Transverse colon (tissue), 4 donors: ENCODE measurements at regions not wholly inside any gene's neighbourhood (a gene's known extent, or its start where the extent isn't known, plus 50 kb on each side); places are given as distances from the start of the nearest gene placed in this dataset.

ENCODE experiments used
- DNase-seq: peaks from one replicate; pipeline ENCODE4 v3.0.0-alpha.2; 2019
- H3K27ac ChIP-seq, 4 donors: fragments of 200-600 bp; sonication (generic); 2 replicates each; pipeline ENCODE4 v1.5.1; 2016 to 2018; ENCODE audit warnings: inconsistent platforms in 4 of 4
- H3K27me3 ChIP-seq: fragments of 200-600 bp; sonication (generic); 2 replicates; pipeline ENCODE4 v1.5.1; 2017; ENCODE audit warnings: inconsistent platforms
- H3K36me3 ChIP-seq, 4 donors: fragments of 200-600 bp; sonication (generic); 2 replicates each; pipeline ENCODE4 v1.5.1; 2017 to 2019; ENCODE audit warnings: inconsistent platforms in 4 of 4
- H3K4me1 ChIP-seq, 4 donors: fragments of 200-600 bp; sonication (generic); 2 replicates each; pipeline ENCODE4 v1.5.1; 2017 to 2020; ENCODE audit warnings: inconsistent platforms in 4 of 4
- H3K4me3 ChIP-seq, 4 donors: fragments of 200-600 bp; sonication (generic); 1 replicate in 1 of 4; 2 replicates in 3 of 4; pipeline versions ENCODE4 v1.5.1 to v1.6.1; 2017 to 2019; ENCODE audit warnings: inconsistent platforms in 4 of 4
- H3K9me3 ChIP-seq, 2 donors: fragments of 200-600 bp; sonication (generic); 2 replicates each; pipeline ENCODE4 v1.5.1; 2017 to 2019; ENCODE audit warnings: inconsistent platforms in 2 of 2
- CTCF ChIP-seq, 5 experiments: fragments of 200-600 bp in 3 of 5; fragments of 450-650 bp in 2 of 5; sonication (generic) in 3 of 5; IDR thresholded peaks; 1 replicate in 2 of 5; 2 replicates in 3 of 5; pipeline ENCODE4 v1.5.1; 2016 to 2017; ENCODE audit warnings: antibody characterized with exemption in 5 of 5, inconsistent platforms in 3 of 5, mild to moderate bottlenecking in 2 of 5, moderate library complexity in 1 of 5
- EP300 ChIP-seq: sonication (generic); formaldehyde crosslinking; IDR thresholded peaks from one replicate; pipeline ENCODE4 v1.6.1; 2017; ENCODE audit warnings: antibody characterized with exemption, low read depth
- POLR2A ChIP-seq: fragments of 450-650 bp; IDR thresholded peaks from one replicate; pipeline ENCODE4 v1.6.1; 2016; ENCODE audit warnings: antibody characterized with exemption, mild to moderate bottlenecking, moderate library complexity
- POLR2AphosphoS5 ChIP-seq, 3 donors: sonication (generic); formaldehyde crosslinking; IDR thresholded peaks; one replicate each; pipeline ENCODE4 v1.6.1; 2016; ENCODE audit warnings: antibody characterized with exemption in 3 of 3
- WGBS, 2 donors: methylation state at CpG; one replicate each; pipeline ENCODE4 v1.1.5; 2018; ENCODE audit warnings: low coverage in 1 of 2; 5-methylcytosine and 5-hydroxymethylcytosine counted together
- in situ Hi-C, 4 donors: fragments of 200-750 bp; cut with MboI; loops; one replicate each; pipeline versions ENCODE4 v1.15.0 to v1.15.1; 2017; ENCODE audit warnings: low sequenced_read_pairs in 3 of 4, low pct_ligation_motif_present in 1 of 4, low pct_unique_long_range_greater_than_20kb in 1 of 4
- intact Hi-C: fragments of 100-400 bp; cut with DNase I; formaldehyde crosslinking; loops from one replicate; pipeline ENCODE4 v1.15.1; 2023; ENCODE audit warnings: low total_unique reads

- H3K27me3 ChIP-seq, result no peaks in the 10 kb centered on the region
- in situ Hi-C loops (no loop called here), intact Hi-C loops (no loop called here)
- TF ChIP-seq EP300 (no peak), CTCF (IDR thresholded peaks at IDR 0.05) (no peak), POLR2A (no peak), POLR2AphosphoS5 (IDR thresholded peaks at IDR 0.05) (no peak)
- WGBS, 2 donors, result 46 to 55% methylated on average over 3 of the region's 3 CpGs
- no peak overlapping the region for H3K4me3 ChIP-seq
- no peaks in the 10 kb centered on the region for H3K4me1 ChIP-seq
- H3K27ac ChIP-seq, result no peak overlapping the region
- DNase-seq, result no peak
- H3K36me3 ChIP-seq, result no peaks in the 10 kb centered on the region
- peaks cover 0 to 4% of the 10 kb centered on the region in 2 donors for H3K9me3 ChIP-seq
These were observed 882.2 kb downstream of the NTRK3 start for GRCh38 chr15:87374339-87374738.

GRCh38 chr15:87369269-87369668, 887.3 kb downstream of the NTRK3 start:
- H3K4me3 ChIP-seq, result no peak overlapping the region
- intact Hi-C loops, result no loop called here
- DNase-seq, result no peak
- no peaks in the 10 kb centered on the region for H3K4me1 ChIP-seq
- no peak overlapping the region for H3K27ac ChIP-seq
- H3K36me3 ChIP-seq, result no peaks in the 10 kb centered on the region
- no peaks in the 10 kb centered on the region for H3K27me3 ChIP-seq
- TF ChIP-seq CTCF (IDR thresholded peaks at IDR 0.05), result no peak
- no peak for TF ChIP-seq EP300
- no peak for TF ChIP-seq POLR2A
- no peak for TF ChIP-seq POLR2AphosphoS5 (IDR thresholded peaks at IDR 0.05)
- H3K9me3 ChIP-seq, result no peaks in the 10 kb centered on the region
- in situ Hi-C loops, result no loop called here

GRCh38 chr15:87368511-87368910, 888.0 kb downstream of the NTRK3 start:
- H3K27ac ChIP-seq, result no peak overlapping the region
- intact Hi-C loops (no loop called here), in situ Hi-C loops (no loop called here)
- H3K4me1 ChIP-seq, result no peaks in the 10 kb centered on the region
- TF ChIP-seq POLR2AphosphoS5 (IDR thresholded peaks at IDR 0.05) (no peak), CTCF (IDR thresholded peaks at IDR 0.05) (no peak), POLR2A (no peak), EP300 (no peak)
- H3K27me3 ChIP-seq, result no peaks in the 10 kb centered on the region
- no peaks in the 10 kb centered on the region for H3K36me3 ChIP-seq
- no peak overlapping the region for H3K4me3 ChIP-seq
- 33% methylated on average over 2 of the region's 2 CpGs; no CpG with 5 or more reads in 1 of the 2 donors for WGBS, 2 donors
- no peak for DNase-seq
- H3K9me3 ChIP-seq, result no peaks in the 10 kb centered on the region

GRCh38 chr15:87365186-87365585, 891.4 kb downstream of the NTRK3 start:
- TF ChIP-seq POLR2A, result no peak
- TF ChIP-seq EP300, result no peak
- no peak for TF ChIP-seq POLR2AphosphoS5 (IDR thresholded peaks at IDR 0.05)
- no peak for TF ChIP-seq CTCF (IDR thresholded peaks at IDR 0.05)
- WGBS, 2 donors, result 40 to 49% methylated on average over 2 of the region's 2 CpGs

More at GRCh38 chr15:87365186-87365585, 891.4 kb downstream of the NTRK3 start:
- H3K27ac ChIP-seq, result no peak overlapping the region
- no peak overlapping the region for H3K4me3 ChIP-seq
- intact Hi-C loops (no loop called here), in situ Hi-C loops (no loop called here)
- no peaks in the 10 kb centered on the region for H3K27me3 ChIP-seq
- no peaks in the 10 kb centered on the region for H3K36me3 ChIP-seq
- H3K4me1 ChIP-seq, result no peaks in the 10 kb centered on the region
- H3K9me3 ChIP-seq, result no peaks in the 10 kb centered on the region
- DNase-seq, result no peak
